GM10248 (cell line): ENCODE measurements at regions not wholly inside any gene's neighbourhood (a gene's known extent, or its start where the extent isn't known, plus 50 kb on each side); places are given as distances from the start of the nearest gene placed in this dataset.

Source experiments
- CTCF ChIA-PET: fragments of 300-600 bp; sonication (Branson Sonifier 250); formaldehyde crosslinking; extraction: SDS; loops from one replicate; lab custom pipeline; 2021; ENCODE audit warnings: antibody characterized with exemption; lab: Yijun Ruan, JAX
- POLR2A ChIA-PET: fragments of 350-650 bp; sonication (Branson Sonifier 250); formaldehyde crosslinking; extraction: SDS; loops from one replicate; lab custom pipeline; 2020; ENCODE audit warnings: antibody characterized with exemption; lab: Yijun Ruan, JAX
- DNase-seq: peaks from one replicate; pipeline ENCODE4 v3.0.0; 2012; ENCODE audit errors: extremely low spot score
- CTCF ChIP-seq: IDR thresholded peaks from 2 replicates; pipeline ENCODE4 v1.5.1; 2012; ENCODE audit warnings: mild to moderate bottlenecking, low read depth; ENCODE audit errors: extremely low read depth, missing control alignments, control extremely low read depth

GRCh38 chr7:46572691-46573090 lies 651.6 kb upstream of the IGFBP3 start:
- ChIA-PET POLR2A (no interaction called here), CTCF (no interaction called here)
- no peak for DNase-seq
- no peak for TF ChIP-seq CTCF

- CTCF ChIA-PET, result no interaction called here
- TF ChIP-seq CTCF, result no peak
- no peak for DNase-seq
- POLR2A ChIA-PET, result no interaction called here
Measured at GRCh38 chr7:46571996-46572395, 650.9 kb upstream of the IGFBP3 start.

DNA sequence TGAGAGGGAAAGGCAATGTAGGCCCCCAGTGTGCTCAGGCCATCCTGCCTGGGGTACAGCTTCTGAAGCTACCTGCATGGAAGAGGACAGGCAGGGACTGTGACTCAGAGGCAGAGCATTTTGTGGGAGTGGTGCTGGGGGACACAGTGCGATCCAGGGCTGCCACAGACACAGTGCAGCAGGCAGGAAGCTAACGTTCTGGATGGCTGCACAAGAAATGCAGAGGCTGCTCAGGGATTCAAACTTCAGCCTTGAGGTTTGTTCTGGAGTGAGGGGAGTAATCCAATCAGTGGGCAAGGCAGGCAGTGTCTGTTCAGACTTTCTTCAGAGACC lies 648.0 kb upstream of the IGFBP3 start:
- no peak for DNase-seq

GRCh38 chr7:46568420-46569132 lies 647.5 kb upstream of the IGFBP3 start:
- ChIA-PET CTCF (interaction anchor here (1.0 kb wide), 1 partner anchor 9 kb away, joined by 3 read pairs; no protein-coding TSS in a partner anchor), POLR2A (no interaction called here)
- no peak for DNase-seq
- TF ChIP-seq CTCF, result no peak

More for the DNA sequence above, 648.0 kb upstream of the IGFBP3 start:
- ChIA-PET POLR2A (no interaction called here), CTCF (no interaction called here)
- TF ChIP-seq CTCF, result no peak

GRCh38 chr7:46567858-46568257 lies 646.8 kb upstream of the IGFBP3 start:
- no peak for DNase-seq
- no peak for TF ChIP-seq CTCF
- ChIA-PET POLR2A (no interaction called here), CTCF (interaction anchor here (1.0 to 1.1 kb wide), 2 partner anchors 8 to 18 kb away, joined by 3 read pairs; no protein-coding TSS in a partner anchor)

DNA sequence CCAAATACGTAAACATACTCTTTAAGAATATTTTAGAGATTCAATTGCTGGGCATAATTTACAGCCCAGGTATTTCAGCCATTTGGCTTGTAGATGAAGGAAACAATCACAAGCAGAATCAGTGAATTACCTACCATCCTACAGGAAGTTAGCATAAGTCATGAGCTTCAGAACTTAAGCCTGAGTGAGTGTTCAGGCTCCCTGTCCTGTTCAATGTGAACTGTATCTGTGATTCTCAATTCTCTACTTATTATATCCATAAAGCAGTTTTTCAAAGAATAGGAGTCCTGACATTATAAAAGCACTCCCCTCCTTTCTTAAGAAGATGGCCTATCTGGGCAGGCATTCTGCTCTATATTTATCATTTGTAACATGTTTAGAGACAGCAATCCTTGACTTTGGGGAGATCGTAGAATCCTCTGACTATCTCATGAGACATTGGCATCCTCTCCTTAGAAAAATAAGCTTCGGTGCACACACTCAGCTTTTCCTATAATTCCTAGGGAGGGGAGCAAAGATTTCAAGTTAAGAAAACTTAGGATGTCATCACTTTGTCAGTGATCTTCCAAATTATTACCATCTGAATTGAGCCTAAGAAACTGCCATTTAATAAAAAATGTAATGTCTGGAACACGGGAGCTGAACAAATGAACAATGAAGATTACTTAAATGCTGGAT lies 645.2 kb upstream of the IGFBP3 start:
- ChIA-PET POLR2A (no interaction called here), CTCF (interaction anchor here (1.4 kb wide), 1 partner anchor 9 kb away, joined by 4 read pairs; no protein-coding TSS in a partner anchor)
- DNase-seq, result no peak
- TF ChIP-seq CTCF, result no peak
